Thoracic aorta (tissue), 2 donors: ENCODE measurements at regions not wholly inside any gene's neighbourhood (a gene's known extent, or its start where the extent isn't known, plus 50 kb on each side); places are given as distances from the start of the nearest gene placed in this dataset.
"Not testable (repeated sequence)": the region's sequence is repeated elsewhere in the genome, so short reads cannot be mapped to it uniquely, and the experiment has no call there.

Experiments used
- ATAC-seq: fragments of 150-250 bp; one replicate; pipeline ENCODE4 v1.8.0; 2017; ENCODE audit warnings: low read depth; ENCODE audit not compliant: insufficient number of reproducible peaks, low FRiP score
- DNase-seq: peaks from one replicate; pipeline ENCODE4 v3.0.0-alpha.2; 2020; ENCODE audit warnings: low spot score
- H3K27ac ChIP-seq, 2 donors: fragments of 200-600 bp; sonication (generic); 1 replicate in 1 of 2; 2 replicates in 1 of 2; pipeline ENCODE4 v1.5.1; 2016; ENCODE audit warnings: mild to moderate bottlenecking in 2 of 2, moderate library complexity in 2 of 2
- H3K27me3 ChIP-seq: fragments of 200-600 bp; sonication (generic); replicated peaks from 2 replicates; pipeline ENCODE4 v1.6.0; 2016; ENCODE audit warnings: mild to moderate bottlenecking; ENCODE audit not compliant: insufficient read depth
- H3K36me3 ChIP-seq: fragments of 200-600 bp; sonication (generic); one replicate; pipeline ENCODE4 v1.5.1; 2016
- H3K4me1 ChIP-seq, 2 donors: fragments of 200-600 bp; sonication (generic); 1 replicate in 1 of 2; 2 replicates in 1 of 2; pipeline versions ENCODE4 v1.5.1 to v1.6.0; 2016; ENCODE audit warnings: low read depth in 2 of 2, mild to moderate bottlenecking in 1 of 2; ENCODE audit not compliant: control insufficient read depth in 1 of 2
- H3K4me3 ChIP-seq: fragments of 200-600 bp; sonication (generic); 2 replicates; pipeline ENCODE4 v1.5.1; 2016; ENCODE audit warnings: mild to moderate bottlenecking
- H3K9me3 ChIP-seq: fragments of 200-600 bp; sonication (generic); 2 replicates; pipeline ENCODE4 v1.5.1; 2016
- TF ChIP-seq, protein P1 (sequence below): fragments of 200-600 bp; sonication (generic); IDR thresholded peaks from one replicate; pipeline ENCODE4 v1.5.1; 2019; ENCODE audit warnings: antibody characterized with exemption

DNA sequence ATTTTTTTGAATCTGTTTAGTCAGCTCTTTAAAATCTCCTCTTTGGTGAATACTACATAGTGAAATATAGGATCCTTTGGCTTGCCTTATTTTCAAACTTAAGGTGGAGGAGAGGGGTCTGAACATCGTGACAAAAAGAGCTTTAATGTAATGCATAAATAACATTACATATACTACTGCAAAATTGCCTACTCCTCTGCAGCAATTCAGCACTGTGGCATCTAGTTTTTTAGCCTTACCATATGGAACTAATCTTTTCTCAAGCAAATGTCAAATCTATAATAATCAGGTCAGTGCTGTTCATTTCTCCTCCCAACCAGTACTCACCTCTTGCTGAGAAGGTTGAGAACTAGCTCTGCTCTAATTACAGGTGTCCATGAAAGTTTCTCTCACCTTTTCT is 394.0 kb upstream of the CDIN1 start:
- TF ChIP-seq, protein P1, sequence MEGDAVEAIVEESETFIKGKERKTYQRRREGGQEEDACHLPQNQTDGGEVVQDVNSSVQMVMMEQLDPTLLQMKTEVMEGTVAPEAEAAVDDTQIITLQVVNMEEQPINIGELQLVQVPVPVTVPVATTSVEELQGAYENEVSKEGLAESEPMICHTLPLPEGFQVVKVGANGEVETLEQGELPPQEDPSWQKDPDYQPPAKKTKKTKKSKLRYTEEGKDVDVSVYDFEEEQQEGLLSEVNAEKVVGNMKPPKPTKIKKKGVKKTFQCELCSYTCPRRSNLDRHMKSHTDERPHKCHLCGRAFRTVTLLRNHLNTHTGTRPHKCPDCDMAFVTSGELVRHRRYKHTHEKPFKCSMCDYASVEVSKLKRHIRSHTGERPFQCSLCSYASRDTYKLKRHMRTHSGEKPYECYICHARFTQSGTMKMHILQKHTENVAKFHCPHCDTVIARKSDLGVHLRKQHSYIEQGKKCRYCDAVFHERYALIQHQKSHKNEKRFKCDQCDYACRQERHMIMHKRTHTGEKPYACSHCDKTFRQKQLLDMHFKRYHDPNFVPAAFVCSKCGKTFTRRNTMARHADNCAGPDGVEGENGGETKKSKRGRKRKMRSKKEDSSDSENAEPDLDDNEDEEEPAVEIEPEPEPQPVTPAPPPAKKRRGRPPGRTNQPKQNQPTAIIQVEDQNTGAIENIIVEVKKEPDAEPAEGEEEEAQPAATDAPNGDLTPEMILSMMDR: no peak
- Histone ChIP-seq H3K27ac (no peak overlapping the region), H3K9me3 (no peaks in the 10 kb centered on the region), H3K36me3 (no peaks in the 10 kb centered on the region), H3K4me3 (no peak overlapping the region), H3K27me3 (no peaks in the 10 kb centered on the region), H3K4me1 (no peaks in the 10 kb centered on the region)
- no peak for DNase-seq
- no peak for ATAC-seq

DNA sequence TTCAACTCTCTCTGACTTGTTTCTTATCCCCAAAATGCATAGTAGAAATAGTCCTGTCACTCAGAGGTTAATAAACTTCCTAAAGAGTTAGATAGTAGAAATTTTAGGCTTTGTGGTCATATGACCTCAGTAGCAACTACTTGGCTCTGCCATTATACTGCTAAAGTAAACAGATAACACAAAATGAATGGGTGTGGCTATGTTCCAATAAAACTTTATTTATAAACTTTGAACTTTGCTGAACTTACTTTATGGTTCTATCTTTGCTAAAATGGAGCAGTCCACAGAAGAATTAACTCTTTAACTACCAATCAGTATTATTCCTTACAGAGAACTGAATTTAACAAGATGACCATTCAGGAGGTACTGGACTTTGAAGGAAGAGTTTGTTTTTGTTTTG is 393.6 kb upstream of the CDIN1 start:
- Histone ChIP-seq H3K36me3 (no peaks in the 10 kb centered on the region), H3K4me3 (no peak overlapping the region), H3K27ac (no peak overlapping the region), H3K27me3 (no peaks in the 10 kb centered on the region), H3K9me3 (no peaks in the 10 kb centered on the region), H3K4me1 (no peaks in the 10 kb centered on the region)
- DNase-seq (no peak), ATAC-seq (no peak)
- TF ChIP-seq, protein P1: no peak

DNA sequence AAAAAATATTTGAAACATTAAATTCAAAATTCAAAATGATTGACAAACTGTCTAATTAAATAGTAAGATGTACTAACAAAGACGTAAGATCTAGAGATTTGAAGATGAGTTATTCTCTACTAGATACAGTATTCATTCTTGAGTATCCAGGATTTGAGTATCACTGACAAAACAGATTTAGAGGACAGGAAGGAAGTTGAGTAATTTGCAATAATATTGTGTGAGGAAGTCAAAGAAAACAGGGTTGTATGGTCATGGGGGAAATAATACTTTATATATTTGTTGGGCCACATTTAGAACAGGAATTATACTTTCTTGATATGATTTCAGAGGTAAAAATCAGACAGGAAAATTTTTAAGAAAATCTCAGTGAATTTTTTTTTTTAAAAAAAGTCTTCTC is 393.1 kb upstream of the CDIN1 start:
- H3K27me3 ChIP-seq: no peaks in the 10 kb centered on the region
- no peaks in the 10 kb centered on the region for H3K9me3 ChIP-seq
- H3K4me1 ChIP-seq: no peaks in the 10 kb centered on the region
- DNase-seq (no peak), ATAC-seq (no peak)
- H3K4me3 ChIP-seq: no peak overlapping the region
- TF ChIP-seq, protein P1: no peak
- H3K36me3 ChIP-seq: no peaks in the 10 kb centered on the region
- no peak overlapping the region for H3K27ac ChIP-seq

DNA sequence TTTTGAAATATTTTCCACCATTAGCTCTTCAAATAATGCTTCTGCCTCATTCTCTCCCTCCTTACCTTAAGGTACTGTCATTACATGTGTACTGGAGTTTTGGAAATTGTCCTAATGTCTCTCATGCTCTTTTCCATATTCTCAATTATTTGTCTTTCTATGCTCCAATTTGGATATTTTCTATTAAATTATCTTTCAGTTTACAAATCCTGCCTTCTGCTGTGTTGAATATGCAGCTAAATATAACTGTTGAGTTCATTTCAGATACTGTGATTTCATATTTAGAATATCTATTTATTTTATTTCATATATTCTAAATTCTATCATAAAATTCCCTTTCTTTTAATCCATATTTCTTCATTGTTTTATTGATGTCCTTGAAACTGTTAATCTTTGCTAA is 388.0 kb upstream of the CDIN1 start:
- DNase-seq: no peak
- peaks cover 3% of the 10 kb centered on the region for H3K9me3 ChIP-seq
- no peaks in the 10 kb centered on the region for H3K4me1 ChIP-seq
- no peak overlapping the region for H3K27ac ChIP-seq
- no peak overlapping the region for H3K4me3 ChIP-seq
- no peak for ATAC-seq
- no peaks in the 10 kb centered on the region for H3K27me3 ChIP-seq
- H3K36me3 ChIP-seq: no peaks in the 10 kb centered on the region
- TF ChIP-seq, protein P1: no peak

DNA sequence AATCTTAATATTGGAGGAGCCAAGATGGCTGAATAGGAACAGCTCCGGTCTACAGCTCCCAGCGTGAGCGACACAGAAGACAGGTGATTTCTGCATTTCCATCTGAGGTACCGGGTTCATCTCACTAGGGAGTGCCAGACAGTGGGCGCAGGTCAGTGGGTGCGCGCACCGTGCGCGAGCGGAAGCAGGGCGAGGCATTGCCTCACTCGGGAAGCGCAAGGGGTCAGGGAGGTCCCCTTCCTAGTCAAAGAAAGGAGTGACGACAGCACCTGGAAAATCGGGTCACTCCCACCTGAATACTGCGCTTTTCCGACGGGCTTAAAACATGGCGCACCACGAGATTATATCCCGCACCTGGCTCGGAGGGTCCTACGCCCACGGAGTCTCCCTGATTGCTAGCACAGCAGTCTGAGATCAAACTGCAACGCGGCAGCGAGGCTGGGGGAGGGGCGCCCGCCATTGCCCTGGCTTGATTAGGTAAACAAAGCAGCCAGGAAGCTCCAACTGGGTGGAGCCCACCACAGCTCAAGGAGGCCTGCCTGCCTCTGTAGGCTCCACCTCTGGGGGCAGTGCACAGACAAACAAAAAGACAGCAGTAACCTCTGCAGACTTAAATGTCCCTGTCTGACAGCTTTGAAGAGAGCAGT is 383.9 kb upstream of the CDIN1 start:
- H3K36me3 ChIP-seq, H3K9me3 ChIP-seq, H3K27me3 ChIP-seq, H3K4me1 ChIP-seq, ATAC-seq, H3K4me3 ChIP-seq, DNase-seq, H3K27ac ChIP-seq: not testable (repeated sequence)
